ENCODE measurements at regions not wholly inside any gene's neighbourhood (a gene's known extent, or its start where the extent isn't known, plus 50 kb on each side); places are given as distances from the start of the nearest gene placed in this dataset.

DNA sequence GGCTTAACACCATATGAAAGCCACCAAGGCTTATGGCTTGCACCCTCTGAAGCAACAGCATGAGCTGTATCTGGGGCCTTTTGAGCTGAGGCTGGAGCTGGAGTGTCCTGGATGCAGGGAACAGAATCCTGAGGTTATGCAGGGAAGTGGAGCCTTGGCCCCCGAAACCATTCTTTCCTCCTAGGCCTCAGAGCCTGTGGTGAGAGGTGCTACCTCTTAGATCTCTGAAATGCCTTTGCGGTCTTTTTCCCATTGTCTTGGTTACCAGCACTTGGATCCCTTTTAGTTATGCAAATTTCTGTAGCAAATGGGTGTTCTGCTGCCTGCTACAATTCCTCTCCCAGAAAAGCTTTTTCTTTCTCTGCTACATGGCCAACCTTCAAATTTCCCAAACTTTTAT lies 72.7 kb upstream of the CLPB start:
- TF ChIP-seq, protein P1, sequence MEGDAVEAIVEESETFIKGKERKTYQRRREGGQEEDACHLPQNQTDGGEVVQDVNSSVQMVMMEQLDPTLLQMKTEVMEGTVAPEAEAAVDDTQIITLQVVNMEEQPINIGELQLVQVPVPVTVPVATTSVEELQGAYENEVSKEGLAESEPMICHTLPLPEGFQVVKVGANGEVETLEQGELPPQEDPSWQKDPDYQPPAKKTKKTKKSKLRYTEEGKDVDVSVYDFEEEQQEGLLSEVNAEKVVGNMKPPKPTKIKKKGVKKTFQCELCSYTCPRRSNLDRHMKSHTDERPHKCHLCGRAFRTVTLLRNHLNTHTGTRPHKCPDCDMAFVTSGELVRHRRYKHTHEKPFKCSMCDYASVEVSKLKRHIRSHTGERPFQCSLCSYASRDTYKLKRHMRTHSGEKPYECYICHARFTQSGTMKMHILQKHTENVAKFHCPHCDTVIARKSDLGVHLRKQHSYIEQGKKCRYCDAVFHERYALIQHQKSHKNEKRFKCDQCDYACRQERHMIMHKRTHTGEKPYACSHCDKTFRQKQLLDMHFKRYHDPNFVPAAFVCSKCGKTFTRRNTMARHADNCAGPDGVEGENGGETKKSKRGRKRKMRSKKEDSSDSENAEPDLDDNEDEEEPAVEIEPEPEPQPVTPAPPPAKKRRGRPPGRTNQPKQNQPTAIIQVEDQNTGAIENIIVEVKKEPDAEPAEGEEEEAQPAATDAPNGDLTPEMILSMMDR (IDR thresholded peaks at IDR 0.05) = no peak
- no peak for TF ChIP-seq POLR2AphosphoS5 (IDR thresholded peaks at IDR 0.05; ENCODE audit: insufficient read depth in 1 of 2, low read depth in 1 of 2)

All from vagina (tissue), 2 donors.